Endodermal cell (in vitro differentiated cells): ENCODE measurements at regions not wholly inside any gene's neighbourhood (a gene's known extent, or its start where the extent isn't known, plus 50 kb on each side); places are given as distances from the start of the nearest gene placed in this dataset.

Experiments
- DNase-seq: peaks from one replicate; pipeline ENCODE4 v3.0.0-alpha.2; 2017
- H3K27ac ChIP-seq: 2 replicates; pipeline ENCODE4 v1.5.1; 2013; ENCODE audit warnings: mild to moderate bottlenecking, low read depth, low read length, moderate library complexity
- H3K27me3 ChIP-seq: 2 replicates; pipeline ENCODE4 v1.6.1; 2013; ENCODE audit warnings: mild to moderate bottlenecking, low read length, moderate library complexity; ENCODE audit not compliant: insufficient read depth, control insufficient read depth, poor library complexity, severe bottlenecking
- H3K36me3 ChIP-seq: 2 replicates; pipeline ENCODE4 v1.7.0; 2013; ENCODE audit warnings: mild to moderate bottlenecking, low read length, moderate library complexity; ENCODE audit not compliant: control insufficient read depth, insufficient read depth
- H3K4me1 ChIP-seq: one replicate; pipeline ENCODE4 v1.7.0; 2013; ENCODE audit warnings: low read length; ENCODE audit not compliant: control insufficient read depth, insufficient read depth
- H3K4me3 ChIP-seq: 2 replicates; pipeline ENCODE4 v1.5.1; 2013; ENCODE audit warnings: mild to moderate bottlenecking, low read length, moderate library complexity
- H3K9ac ChIP-seq: 2 replicates; pipeline ENCODE4 v1.6.1; 2013; ENCODE audit warnings: mild to moderate bottlenecking, low read length, moderate library complexity; ENCODE audit not compliant: poor library complexity, severe bottlenecking; ENCODE audit errors: extremely low read depth
- H3K9me3 ChIP-seq: 2 replicates; pipeline ENCODE4 v1.6.1; 2013; ENCODE audit warnings: mild to moderate bottlenecking, low read length, moderate library complexity; ENCODE audit not compliant: control insufficient read depth
- H3K27ac Mint-ChIP-seq: 2 replicates; pipeline ENCODE4 v1.8.0; 2020; ENCODE audit warnings: mixed read lengths
- H3K27me3 Mint-ChIP-seq: 2 replicates; pipeline ENCODE4 v1.8.0; 2021; ENCODE audit warnings: mild to moderate bottlenecking, mixed read lengths; ENCODE audit not compliant: insufficient read depth
- H3K36me3 Mint-ChIP-seq: 2 replicates; pipeline ENCODE4 v1.8.0; 2020; ENCODE audit warnings: low read depth, mixed read lengths
- H3K4me1 Mint-ChIP-seq: 2 replicates; pipeline ENCODE4 v1.8.0; 2020; ENCODE audit warnings: mixed read lengths
- H3K4me3 Mint-ChIP-seq: 2 replicates; pipeline ENCODE4 v1.8.0; 2020; ENCODE audit warnings: mild to moderate bottlenecking, moderate library complexity, mixed read lengths
- H3K9me3 Mint-ChIP-seq: 2 replicates; pipeline ENCODE4 v1.8.0; 2020; ENCODE audit warnings: mild to moderate bottlenecking, mixed read lengths
- WGBS, 2 experiments: methylation state at CpG; one replicate each; pipeline versions ENCODE4 v1.1.5 to v1.1.7; 2013; ENCODE audit warnings: missing lambda C conversion rate in 2 of 2, mixed read lengths in 1 of 2; ENCODE audit not compliant: insufficient coverage in 1 of 2, insufficient read length in 1 of 2; 5-methylcytosine and 5-hydroxymethylcytosine counted together
- TF ChIP-seq, protein P1 (sequence below): fragments of 200-600 bp; sonication (generic); conservative IDR thresholded peaks from 2 replicates; pipeline ENCODE4 v1.5.0; 2021; ENCODE audit warnings: antibody characterized with exemption, mild to moderate bottlenecking

DNA sequence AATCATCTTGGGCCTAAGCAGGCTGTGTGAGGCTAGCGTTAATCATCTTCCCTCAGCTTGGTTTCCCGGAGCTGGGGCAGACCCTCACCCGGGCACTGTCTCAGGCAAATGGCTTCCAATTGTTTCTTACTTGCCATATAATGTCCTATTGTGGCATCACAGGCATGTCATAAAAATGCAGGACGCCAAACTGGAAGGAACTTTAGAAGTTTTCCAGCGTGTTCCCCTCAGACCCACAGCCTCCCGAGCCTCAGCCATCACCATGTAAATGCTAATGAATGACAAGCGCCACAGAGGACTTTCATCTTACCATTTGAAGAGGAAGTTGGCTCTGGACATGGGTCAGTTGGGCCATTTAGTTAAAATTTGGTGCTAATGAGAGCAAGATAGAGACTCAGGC is 143.0 kb upstream of the IRX1 start:
- H3K36me3 ChIP-seq = no peaks in the 10 kb centered on the region
- Mint-ChIP-seq H3K36me3 (no peaks in the 10 kb centered on the region), H3K9me3 (no peaks in the 10 kb centered on the region), H3K4me1 (no peaks in the 10 kb centered on the region), H3K27me3 (peaks cover 5% of the 10 kb centered on the region), H3K4me3 (no peak overlapping the region), H3K27ac (no peak overlapping the region)
- DNase-seq = no peak
- H3K9ac ChIP-seq = no peak overlapping the region
- no peak overlapping the region for H3K4me3 ChIP-seq
- no peaks in the 10 kb centered on the region for H3K4me1 ChIP-seq
- 91 to 93% methylated on average over 6 to 7 of the region's 7 CpGs for WGBS, 2 experiments
- no peaks in the 10 kb centered on the region for H3K27me3 ChIP-seq
- TF ChIP-seq, protein P1, sequence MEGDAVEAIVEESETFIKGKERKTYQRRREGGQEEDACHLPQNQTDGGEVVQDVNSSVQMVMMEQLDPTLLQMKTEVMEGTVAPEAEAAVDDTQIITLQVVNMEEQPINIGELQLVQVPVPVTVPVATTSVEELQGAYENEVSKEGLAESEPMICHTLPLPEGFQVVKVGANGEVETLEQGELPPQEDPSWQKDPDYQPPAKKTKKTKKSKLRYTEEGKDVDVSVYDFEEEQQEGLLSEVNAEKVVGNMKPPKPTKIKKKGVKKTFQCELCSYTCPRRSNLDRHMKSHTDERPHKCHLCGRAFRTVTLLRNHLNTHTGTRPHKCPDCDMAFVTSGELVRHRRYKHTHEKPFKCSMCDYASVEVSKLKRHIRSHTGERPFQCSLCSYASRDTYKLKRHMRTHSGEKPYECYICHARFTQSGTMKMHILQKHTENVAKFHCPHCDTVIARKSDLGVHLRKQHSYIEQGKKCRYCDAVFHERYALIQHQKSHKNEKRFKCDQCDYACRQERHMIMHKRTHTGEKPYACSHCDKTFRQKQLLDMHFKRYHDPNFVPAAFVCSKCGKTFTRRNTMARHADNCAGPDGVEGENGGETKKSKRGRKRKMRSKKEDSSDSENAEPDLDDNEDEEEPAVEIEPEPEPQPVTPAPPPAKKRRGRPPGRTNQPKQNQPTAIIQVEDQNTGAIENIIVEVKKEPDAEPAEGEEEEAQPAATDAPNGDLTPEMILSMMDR = no peak
- H3K27ac ChIP-seq = no peak overlapping the region
- no peaks in the 10 kb centered on the region for H3K9me3 ChIP-seq

DNA sequence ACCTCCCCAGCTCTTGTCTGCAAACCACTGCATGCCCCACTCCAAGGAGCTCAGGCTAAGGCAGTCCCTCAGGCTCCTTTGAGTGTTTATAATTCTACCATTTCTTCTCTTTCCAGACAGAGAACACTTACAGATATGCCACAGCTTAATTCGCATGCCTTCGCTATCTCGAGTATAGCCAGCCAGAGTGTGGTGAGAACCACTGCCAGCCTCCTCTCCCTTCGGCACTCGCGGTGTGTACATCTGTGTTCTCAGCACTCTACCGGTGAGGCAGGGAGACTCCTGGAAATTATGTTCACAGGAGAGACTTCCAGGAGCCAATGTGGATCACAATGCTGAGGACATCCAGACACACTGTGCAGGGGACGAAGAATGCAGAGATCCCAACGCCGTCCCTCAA is 143.7 kb upstream of the IRX1 start:
- Histone ChIP-seq H3K27ac (no peak overlapping the region), H3K27me3 (no peaks in the 10 kb centered on the region), H3K9ac (no peak overlapping the region), H3K4me1 (no peaks in the 10 kb centered on the region), H3K4me3 (no peak overlapping the region), H3K9me3 (no peaks in the 10 kb centered on the region), H3K36me3 (no peaks in the 10 kb centered on the region)
- WGBS, 2 experiments = 85 to 96% methylated on average over 8 to 10 of the region's 10 CpGs
- no peaks in the 10 kb centered on the region for H3K4me1 Mint-ChIP-seq
- no peaks in the 10 kb centered on the region for H3K36me3 Mint-ChIP-seq
- no peak overlapping the region for H3K27ac Mint-ChIP-seq
- DNase-seq = no peak
- no peak overlapping the region for H3K4me3 Mint-ChIP-seq
- no peaks in the 10 kb centered on the region for H3K9me3 Mint-ChIP-seq
- peaks cover 5% of the 10 kb centered on the region for H3K27me3 Mint-ChIP-seq
- TF ChIP-seq, protein P1 = no peak

DNA sequence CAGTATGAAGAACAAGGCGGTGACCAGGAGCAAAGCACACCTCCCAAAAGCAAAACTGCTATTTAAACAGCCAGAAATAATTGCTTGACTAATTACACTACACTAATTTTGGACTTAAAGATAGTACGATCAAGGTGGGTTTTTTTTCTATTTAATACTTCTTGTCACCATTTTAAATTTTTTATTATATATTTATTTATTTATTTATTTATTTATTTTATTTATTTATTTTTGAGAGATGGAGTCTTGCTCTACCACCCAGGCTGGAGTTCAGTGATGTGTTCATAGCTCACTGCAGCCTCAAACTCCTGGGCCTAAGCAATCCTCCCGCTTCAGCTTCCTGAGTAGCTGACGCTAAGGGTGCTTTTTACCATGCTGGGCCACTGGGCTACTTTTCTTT is 146.2 kb upstream of the IRX1 start:
- Mint-ChIP-seq H3K36me3 (no peaks in the 10 kb centered on the region), H3K4me3 (no peak overlapping the region), H3K4me1 (no peaks in the 10 kb centered on the region), H3K27ac (no peak overlapping the region), H3K9me3 (peaks cover 3% of the 10 kb centered on the region), H3K27me3 (peaks cover 5% of the 10 kb centered on the region)
- H3K27ac ChIP-seq = no peak overlapping the region
- no peaks in the 10 kb centered on the region for H3K36me3 ChIP-seq
- TF ChIP-seq, protein P1 = no peak
- WGBS, 2 experiments = 80 to 97% methylated on average over 1 to 3 of the region's 4 CpGs
- no peak for DNase-seq
- no peak overlapping the region for H3K4me3 ChIP-seq
- no peaks in the 10 kb centered on the region for H3K27me3 ChIP-seq
- H3K9ac ChIP-seq = no peak overlapping the region
- no peaks in the 10 kb centered on the region for H3K4me1 ChIP-seq
- H3K9me3 ChIP-seq = no peaks in the 10 kb centered on the region
